ENCODE measurements at regions not wholly inside any gene's neighbourhood (a gene's known extent, or its start where the extent isn't known, plus 50 kb on each side); places are given as distances from the start of the nearest gene placed in this dataset.
"Not testable (repeated sequence)": the region's sequence is repeated elsewhere in the genome, so short reads cannot be mapped to it uniquely, and the experiment has no call there.

DNA sequence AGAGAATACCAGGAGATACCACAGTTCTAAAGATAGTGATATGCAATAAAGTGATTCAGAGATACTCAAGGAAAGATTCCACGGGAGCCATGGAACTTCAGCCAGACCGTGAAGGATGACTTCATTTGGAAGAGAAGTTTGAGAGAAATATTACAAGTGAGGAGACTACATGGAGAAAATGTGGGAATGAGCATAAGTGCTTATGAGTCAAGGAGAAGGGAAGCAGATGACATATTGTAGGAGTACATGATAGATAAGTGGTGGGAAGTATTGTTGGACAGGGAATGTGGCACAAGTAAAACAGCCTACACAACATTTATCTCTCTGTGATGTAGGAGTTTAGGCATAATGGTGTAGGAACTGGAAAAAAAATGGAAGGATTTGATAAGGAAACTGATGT, 122.1 kb upstream of the FBXL17 start:
- TF ChIP-seq JUND (IDR thresholded peaks at IDR 0.05; ENCODE audit: low read depth) = no peak
- DNase-seq (ENCODE audit: low read depth in 1 of 2, low spot score in 1 of 2) = no peak
- in situ Hi-C loops (cut with HindIII; ENCODE audit: low pct_unique_long_range_greater_than_20kb, low sequenced_read_pairs) = no loop called here

DNA sequence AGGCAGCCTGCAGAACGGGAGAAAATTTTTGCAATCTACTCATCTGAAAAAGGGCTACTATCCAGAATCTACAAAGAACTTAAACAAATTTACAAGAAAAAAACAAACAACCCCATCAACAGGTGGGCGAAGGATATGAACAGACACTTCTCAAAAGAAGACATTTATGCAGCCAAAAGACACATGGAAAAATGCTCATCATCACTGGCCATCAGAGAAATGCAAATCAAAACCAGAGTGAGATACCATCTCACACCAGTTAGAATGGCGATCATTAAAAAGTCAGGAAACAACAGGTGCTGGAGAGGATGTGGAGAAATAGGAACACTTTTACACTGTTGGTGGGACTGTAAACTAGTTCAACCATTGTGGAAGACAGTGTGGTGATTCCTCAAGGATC, 113.7 kb upstream of the FBXL17 start:
- in situ Hi-C loops (cut with HindIII; ENCODE audit: low pct_unique_long_range_greater_than_20kb, low sequenced_read_pairs); DNase-seq (ENCODE audit: low read depth in 1 of 2, low spot score in 1 of 2): not testable (repeated sequence)

DNA sequence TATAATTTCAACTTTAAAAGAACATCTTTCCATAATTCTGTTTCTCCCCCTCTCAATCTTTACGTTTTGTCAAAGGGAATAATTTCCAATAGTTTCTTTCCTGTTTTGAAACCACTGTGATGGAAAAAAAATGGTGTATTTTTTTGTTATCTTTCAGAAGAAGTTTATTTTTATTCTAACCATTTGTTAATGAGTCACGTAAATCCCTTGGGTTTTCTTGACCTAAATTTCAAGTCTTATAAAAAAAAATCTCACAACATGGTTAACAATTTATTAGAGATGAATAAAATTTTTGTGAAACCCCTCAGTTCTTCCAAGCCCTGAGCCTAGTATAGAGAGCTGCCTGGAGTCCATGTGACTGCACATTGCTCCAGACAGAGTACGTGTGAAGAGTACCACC, 106.1 kb upstream of the FBXL17 start:
- no peak for DNase-seq (ENCODE audit: low read depth in 1 of 2, low spot score in 1 of 2)
- in situ Hi-C loops (cut with HindIII; ENCODE audit: low pct_unique_long_range_greater_than_20kb, low sequenced_read_pairs) = no loop called here
- no peak for TF ChIP-seq JUND (IDR thresholded peaks at IDR 0.05; ENCODE audit: low read depth)

GRCh38 chr5:108484035-108484434, 102.1 kb upstream of the FBXL17 start:
- in situ Hi-C loops (cut with HindIII; ENCODE audit: low pct_unique_long_range_greater_than_20kb, low sequenced_read_pairs) = no loop called here
- no peak for TF ChIP-seq JUND (IDR thresholded peaks at IDR 0.05; ENCODE audit: low read depth)
- DNase-seq (ENCODE audit: low read depth in 1 of 2, low spot score in 1 of 2) = no peak

- in situ Hi-C loops (cut with HindIII; ENCODE audit: low pct_unique_long_range_greater_than_20kb, low sequenced_read_pairs) = no loop called here
- peak; percentile 3 to 58 for DNase-seq (ENCODE audit: low read depth in 1 of 2, low spot score in 1 of 2)
- TF ChIP-seq JUND (IDR thresholded peaks at IDR 0.05; ENCODE audit: low read depth) = no peak
Observed at GRCh38 chr5:108481355-108481931, 99.5 kb upstream of the FBXL17 start.

GRCh38 chr5:108472237-108472636, 90.3 kb upstream of the FBXL17 start:
- DNase-seq (ENCODE audit: low read depth in 1 of 2, low spot score in 1 of 2) = no peak
- in situ Hi-C loops (cut with HindIII; ENCODE audit: low pct_unique_long_range_greater_than_20kb, low sequenced_read_pairs) = no loop called here
- no peak for TF ChIP-seq JUND (IDR thresholded peaks at IDR 0.05; ENCODE audit: low read depth)

- no peak for DNase-seq (ENCODE audit: low read depth in 1 of 2, low spot score in 1 of 2)
- in situ Hi-C loops (cut with HindIII; ENCODE audit: low pct_unique_long_range_greater_than_20kb, low sequenced_read_pairs) = no loop called here
- no peak for TF ChIP-seq JUND (IDR thresholded peaks at IDR 0.05; ENCODE audit: low read depth)
Observed at GRCh38 chr5:108467563-108467962, 85.7 kb upstream of the FBXL17 start.

GRCh38 chr5:108461628-108462367, 79.9 kb upstream of the FBXL17 start:
- no peak for DNase-seq (ENCODE audit: low read depth in 1 of 2, low spot score in 1 of 2)
- TF ChIP-seq JUND (IDR thresholded peaks at IDR 0.05; ENCODE audit: low read depth) = no peak
- in situ Hi-C loops (cut with HindIII; ENCODE audit: low pct_unique_long_range_greater_than_20kb, low sequenced_read_pairs) = no loop called here

DNA sequence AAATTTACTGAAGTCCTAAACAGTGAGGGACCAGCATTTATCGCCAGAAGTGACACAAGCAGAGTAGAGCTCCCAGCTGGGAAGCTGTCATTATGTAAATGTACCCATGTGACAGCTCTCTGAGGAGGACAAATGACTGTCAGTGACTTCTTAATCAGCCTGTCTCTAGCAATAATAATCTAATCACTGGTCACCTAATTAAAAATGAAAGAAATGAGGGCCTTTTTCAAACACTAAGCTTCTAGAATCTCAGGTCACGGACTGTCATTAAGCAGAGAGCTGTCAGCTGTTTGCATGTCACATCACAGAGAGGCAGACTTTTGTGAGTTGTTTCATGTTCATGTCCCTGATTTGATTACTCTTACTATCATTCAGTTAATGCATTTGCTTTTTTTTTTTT, 77.9 kb upstream of the FBXL17 start:
- no peak for DNase-seq (ENCODE audit: low read depth in 1 of 2, low spot score in 1 of 2)
- in situ Hi-C loops (cut with HindIII; ENCODE audit: low pct_unique_long_range_greater_than_20kb, low sequenced_read_pairs) = no loop called here

GRCh38 chr5:108451269-108451668, 69.4 kb upstream of the FBXL17 start:
- in situ Hi-C loops (cut with HindIII; ENCODE audit: low pct_unique_long_range_greater_than_20kb, low sequenced_read_pairs) = no loop called here
- no peak for TF ChIP-seq JUND (IDR thresholded peaks at IDR 0.05; ENCODE audit: low read depth)
- DNase-seq (ENCODE audit: low read depth in 1 of 2, low spot score in 1 of 2) = peak in 1 of 2 experiments; percentile 11

More for the DNA sequence above, 77.9 kb upstream of the FBXL17 start:
- no peak for TF ChIP-seq JUND (IDR thresholded peaks at IDR 0.05; ENCODE audit: low read depth)

GRCh38 chr5:108444130-108444529, 62.2 kb upstream of the FBXL17 start:
- in situ Hi-C loops (cut with HindIII; ENCODE audit: low pct_unique_long_range_greater_than_20kb, low sequenced_read_pairs); DNase-seq (ENCODE audit: low read depth in 1 of 2, low spot score in 1 of 2): not testable (repeated sequence)

- in situ Hi-C loops (cut with HindIII; ENCODE audit: low pct_unique_long_range_greater_than_20kb, low sequenced_read_pairs); DNase-seq (ENCODE audit: low read depth in 1 of 2, low spot score in 1 of 2): not testable (repeated sequence)
Observed at GRCh38 chr5:108442063-108442651, 60.3 kb upstream of the FBXL17 start.

GRCh38 chr5:108437425-108437824, 55.5 kb upstream of the FBXL17 start:
- in situ Hi-C loops (cut with HindIII; ENCODE audit: low pct_unique_long_range_greater_than_20kb, low sequenced_read_pairs) = no loop called here
- no peak for TF ChIP-seq JUND (IDR thresholded peaks at IDR 0.05; ENCODE audit: low read depth)
- no peak for DNase-seq (ENCODE audit: low read depth in 1 of 2, low spot score in 1 of 2)
